DOHH2 (cell line): ENCODE measurements at regions not wholly inside any gene's neighbourhood (a gene's known extent, or its start where the extent isn't known, plus 50 kb on each side); places are given as distances from the start of the nearest gene placed in this dataset.
"Not testable (repeated sequence)": the region's sequence is repeated elsewhere in the genome, so short reads cannot be mapped to it uniquely, and the experiment has no call there.

Source experiments
- H3F3A ChIP-seq: fragments of 200-600 bp; sonication (generic), shearing (Covaris generic); 2 replicates; pipeline ENCODE4 v1.6.0; 2016; ENCODE audit warnings: antibody characterized with exemption, mild to moderate bottlenecking; ENCODE audit not compliant: control insufficient read depth, insufficient read depth
- H3K27ac ChIP-seq: fragments of 200-600 bp; sonication (generic); 2 replicates; pipeline ENCODE4 v1.5.1; 2014; ENCODE audit warnings: low read depth, mild to moderate bottlenecking, low read length, moderate library complexity
- H3K27me3 ChIP-seq: fragments of 200-600 bp; sonication (generic); 2 replicates; pipeline ENCODE4 v1.6.1; 2014; ENCODE audit warnings: mild to moderate bottlenecking, low read length, mixed read lengths; ENCODE audit not compliant: control insufficient read depth
- H3K36me3 ChIP-seq: fragments of 200-600 bp; sonication (generic); 2 replicates; pipeline ENCODE4 v1.6.1; 2014; ENCODE audit warnings: mild to moderate bottlenecking, low read length, moderate library complexity, mixed read lengths; ENCODE audit not compliant: control insufficient read depth
- H3K4me1 ChIP-seq: fragments of 200-600 bp; sonication (generic); 2 replicates; pipeline ENCODE4 v1.6.1; 2014; ENCODE audit warnings: mild to moderate bottlenecking, low read length, mixed read lengths; ENCODE audit not compliant: control insufficient read depth
- H3K4me2 ChIP-seq: fragments of 200-600 bp; sonication (generic); 2 replicates; pipeline ENCODE4 v1.6.0; 2014; ENCODE audit warnings: mild to moderate bottlenecking, low read length, moderate library complexity
- H3K4me3 ChIP-seq: fragments of 200-600 bp; sonication (generic); 2 replicates; pipeline ENCODE4 v1.5.1; 2014; ENCODE audit warnings: mild to moderate bottlenecking, low read length, mixed read lengths
- H3K79me2 ChIP-seq: fragments of 200-600 bp; sonication (generic); 2 replicates; pipeline ENCODE4 v1.6.1; 2014; ENCODE audit warnings: mild to moderate bottlenecking, low read length, mixed read lengths; ENCODE audit not compliant: control insufficient read depth
- H3K9me2 ChIP-seq: fragments of 200-600 bp; sonication (generic); replicated peaks from 2 replicates; pipeline ENCODE4 v1.6.1; 2014; ENCODE audit warnings: mild to moderate bottlenecking, low read length, mixed read lengths; ENCODE audit not compliant: control insufficient read depth
- H3K9me3 ChIP-seq: fragments of 200-600 bp; sonication (generic); 2 replicates; pipeline ENCODE4 v1.6.1; 2014; ENCODE audit warnings: antibody characterized with exemption, low read length, mixed read lengths; ENCODE audit not compliant: control insufficient read depth, insufficient read depth
- H4K20me1 ChIP-seq: fragments of 200-600 bp; sonication (generic); 2 replicates; pipeline ENCODE4 v1.6.0; 2014; ENCODE audit warnings: low read depth, mild to moderate bottlenecking, antibody characterized with exemption, low read length, moderate library complexity; ENCODE audit not compliant: control insufficient read depth, insufficient read depth
- EZH2phosphoT487 ChIP-seq: fragments of 200-600 bp; sonication (generic); IDR thresholded peaks from 2 replicates; pipeline ENCODE4 v1.6.1; 2017; ENCODE audit warnings: borderline replicate concordance, mild to moderate bottlenecking, antibody characterized with exemption, low read length, moderate library complexity, mixed read lengths
- TF ChIP-seq, protein P1 (sequence below): fragments of 200-600 bp; sonication (generic); IDR thresholded peaks from one replicate; pipeline ENCODE4 v1.5.1; 2014; ENCODE audit warnings: antibody characterized with exemption, mild to moderate bottlenecking, low read depth, low read length; ENCODE audit not compliant: poor library complexity, severe bottlenecking

- Histone ChIP-seq H3F3A (no peaks in the 10 kb centered on the region), H3K9me2 (no peaks in the 10 kb centered on the region), H4K20me1 (no peaks in the 10 kb centered on the region), H3K4me2 (no peak overlapping the region), H3K4me1 (no peaks in the 10 kb centered on the region), H3K27me3 (no peaks in the 10 kb centered on the region), H3K36me3 (no peaks in the 10 kb centered on the region), H3K9me3 (no peaks in the 10 kb centered on the region), H3K27ac (no peak overlapping the region), H3K79me2 (no peaks in the 10 kb centered on the region), H3K4me3 (no peak overlapping the region)
- no peak for TF ChIP-seq EZH2phosphoT487
- TF ChIP-seq, protein P1, sequence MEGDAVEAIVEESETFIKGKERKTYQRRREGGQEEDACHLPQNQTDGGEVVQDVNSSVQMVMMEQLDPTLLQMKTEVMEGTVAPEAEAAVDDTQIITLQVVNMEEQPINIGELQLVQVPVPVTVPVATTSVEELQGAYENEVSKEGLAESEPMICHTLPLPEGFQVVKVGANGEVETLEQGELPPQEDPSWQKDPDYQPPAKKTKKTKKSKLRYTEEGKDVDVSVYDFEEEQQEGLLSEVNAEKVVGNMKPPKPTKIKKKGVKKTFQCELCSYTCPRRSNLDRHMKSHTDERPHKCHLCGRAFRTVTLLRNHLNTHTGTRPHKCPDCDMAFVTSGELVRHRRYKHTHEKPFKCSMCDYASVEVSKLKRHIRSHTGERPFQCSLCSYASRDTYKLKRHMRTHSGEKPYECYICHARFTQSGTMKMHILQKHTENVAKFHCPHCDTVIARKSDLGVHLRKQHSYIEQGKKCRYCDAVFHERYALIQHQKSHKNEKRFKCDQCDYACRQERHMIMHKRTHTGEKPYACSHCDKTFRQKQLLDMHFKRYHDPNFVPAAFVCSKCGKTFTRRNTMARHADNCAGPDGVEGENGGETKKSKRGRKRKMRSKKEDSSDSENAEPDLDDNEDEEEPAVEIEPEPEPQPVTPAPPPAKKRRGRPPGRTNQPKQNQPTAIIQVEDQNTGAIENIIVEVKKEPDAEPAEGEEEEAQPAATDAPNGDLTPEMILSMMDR, result no peak
These were observed 588.8 kb upstream of the GOLIM4 start for GRCh38 chr3:168684519-168684918.

DNA sequence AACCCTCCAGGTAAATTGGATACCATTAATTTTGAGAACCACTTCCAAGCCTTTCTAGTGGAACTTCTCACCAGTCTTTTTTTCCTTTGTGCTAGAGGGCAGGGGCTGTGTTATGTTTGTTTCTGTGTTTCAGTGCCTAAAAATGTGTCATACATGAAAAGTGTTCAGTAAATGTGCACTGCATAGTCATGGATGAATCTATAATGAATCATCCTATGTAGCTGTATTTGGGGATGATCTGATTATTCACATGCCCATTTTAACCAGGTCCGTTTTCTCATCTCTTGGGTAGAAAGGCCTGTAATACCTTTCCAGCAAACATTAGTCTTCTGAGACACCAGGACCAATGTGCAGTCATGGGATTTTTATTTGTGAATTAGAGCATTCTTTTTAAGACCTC, 583.0 kb upstream of the GOLIM4 start:
- Histone ChIP-seq H3K4me1 (no peaks in the 10 kb centered on the region), H3K4me3 (no peak overlapping the region), H3K27me3 (no peaks in the 10 kb centered on the region), H3K4me2 (no peak overlapping the region), H3K79me2 (no peaks in the 10 kb centered on the region), H3K27ac (no peak overlapping the region), H3K36me3 (no peaks in the 10 kb centered on the region), H4K20me1 (no peaks in the 10 kb centered on the region), H3K9me2 (no peaks in the 10 kb centered on the region), H3K9me3 (no peaks in the 10 kb centered on the region), H3F3A (no peaks in the 10 kb centered on the region)
- TF ChIP-seq, protein P1, result no peak
- TF ChIP-seq EZH2phosphoT487, result no peak

- Histone ChIP-seq H3K9me2 (no peaks in the 10 kb centered on the region), H3K27me3 (no peaks in the 10 kb centered on the region), H3F3A (no peaks in the 10 kb centered on the region), H3K4me3 (no peak overlapping the region), H3K9me3 (no peaks in the 10 kb centered on the region), H3K27ac (no peak overlapping the region), H3K79me2 (no peaks in the 10 kb centered on the region), H3K4me1 (no peaks in the 10 kb centered on the region), H4K20me1 (no peaks in the 10 kb centered on the region), H3K36me3 (no peaks in the 10 kb centered on the region), H3K4me2 (no peak overlapping the region)
- TF ChIP-seq EZH2phosphoT487, result no peak
- TF ChIP-seq, protein P1, result no peak
These were observed 575.4 kb upstream of the GOLIM4 start for GRCh38 chr3:168671091-168671490.

DNA sequence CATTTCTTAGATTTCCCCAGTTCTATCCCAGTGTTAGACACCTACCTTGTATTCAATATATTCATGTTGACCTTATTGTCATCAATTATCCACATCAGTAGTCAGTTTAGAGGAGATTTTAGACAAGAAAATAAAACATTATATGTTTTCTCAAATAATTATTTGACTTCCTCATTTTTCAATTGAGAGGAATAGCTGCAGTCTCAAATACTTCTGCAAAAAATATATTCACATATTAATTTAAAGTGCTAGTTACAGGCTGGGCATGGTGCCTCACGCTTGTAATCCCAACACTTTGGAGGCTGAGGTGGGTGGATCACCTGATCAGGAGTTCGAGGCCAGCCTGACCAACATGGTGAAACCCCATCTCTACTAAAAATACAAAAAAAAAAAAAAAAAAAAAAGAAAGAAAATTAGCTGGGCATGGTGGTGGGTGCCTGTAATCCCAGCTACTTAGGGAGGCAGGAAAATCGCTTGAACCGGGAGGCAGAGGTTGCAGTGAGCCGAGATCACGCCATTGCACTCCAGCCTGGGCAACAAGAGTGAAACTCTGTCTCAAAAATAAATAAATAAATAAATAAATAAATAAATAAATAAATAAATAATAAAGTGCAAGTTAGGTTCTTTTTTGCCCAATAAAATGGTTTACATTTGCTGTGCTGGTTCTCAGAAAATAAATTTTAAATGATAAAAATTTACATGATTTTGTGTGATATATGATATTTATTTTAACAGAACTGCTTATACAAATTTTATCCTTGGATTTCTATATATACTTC, 565.3 kb upstream of the GOLIM4 start:
- H3K4me1 ChIP-seq, H3K79me2 ChIP-seq, H4K20me1 ChIP-seq, H3K4me3 ChIP-seq, H3K4me2 ChIP-seq, H3K9me2 ChIP-seq, H3F3A ChIP-seq, H3K36me3 ChIP-seq, H3K27me3 ChIP-seq, H3K9me3 ChIP-seq, H3K27ac ChIP-seq: not testable (repeated sequence)
